Stimulated activated naive CD4-positive, alpha-beta T cell (primary cell): ENCODE measurements at regions not wholly inside any gene's neighbourhood (a gene's known extent, or its start where the extent isn't known, plus 50 kb on each side); places are given as distances from the start of the nearest gene placed in this dataset.
"Not testable (repeated sequence)": the region's sequence is repeated elsewhere in the genome, so short reads cannot be mapped to it uniquely, and the experiment has no call there.

Experiments
- DNase-seq, 6 experiments: peaks; one replicate each; lab custom pipeline; 2025; lab: John Stamatoyannopoulos, UW

GRCh38 chr1:112855152-112855828 lies 100.7 kb downstream of the SLC16A1 start:
- no peak for DNase-seq

- not testable (repeated sequence) for DNase-seq
These were observed 101.5 kb downstream of the SLC16A1 start for GRCh38 chr1:112854368-112854984.

GRCh38 chr1:112853915-112854314 lies 102.1 kb downstream of the SLC16A1 start:
- DNase-seq = not testable (repeated sequence)

GRCh38 chr1:112852934-112853333 lies 103.1 kb downstream of the SLC16A1 start:
- DNase-seq = no peak

GRCh38 chr1:112852276-112852675 lies 103.7 kb downstream of the SLC16A1 start:
- DNase-seq = no peak

GRCh38 chr1:112850034-112850757 lies 105.8 kb downstream of the SLC16A1 start:
- no peak for DNase-seq

- DNase-seq = no peak
These were observed 106.5 kb downstream of the SLC16A1 start for GRCh38 chr1:112849425-112850033.

- no peak for DNase-seq
These were observed 114.2 kb downstream of the SLC16A1 start for GRCh38 chr1:112841825-112842224.

GRCh38 chr1:112840631-112841624 lies 115.1 kb downstream of the SLC16A1 start:
- no peak for DNase-seq

GRCh38 chr1:112836642-112837041 lies 119.4 kb downstream of the SLC16A1 start:
- no peak for DNase-seq

- no peak for DNase-seq
These were observed 118.7 kb upstream of the PPM1J start for GRCh38 chr1:112833806-112834205.

GRCh38 chr1:112832259-112832658 lies 117.1 kb upstream of the PPM1J start:
- not testable (repeated sequence) for DNase-seq

GRCh38 chr1:112829691-112830090 lies 114.6 kb upstream of the PPM1J start:
- DNase-seq = not testable (repeated sequence)

- no peak for DNase-seq
These were observed 113.6 kb upstream of the PPM1J start for GRCh38 chr1:112828716-112829115.

- DNase-seq = not testable (repeated sequence)
These were observed 112.3 kb upstream of the PPM1J start for GRCh38 chr1:112827391-112827790.

GRCh38 chr1:112826217-112826944 lies 111.2 kb upstream of the PPM1J start:
- no peak for DNase-seq

GRCh38 chr1:112825563-112826216 lies 110.6 kb upstream of the PPM1J start:
- DNase-seq = not testable (repeated sequence)

GRCh38 chr1:112825075-112825474 lies 109.9 kb upstream of the PPM1J start:
- not testable (repeated sequence) for DNase-seq

- not testable (repeated sequence) for DNase-seq
These were observed 106.4 kb upstream of the PPM1J start for GRCh38 chr1:112821307-112822063.
